HG02678 (cell line): ENCODE measurements at regions not wholly inside any gene's neighbourhood (a gene's known extent, or its start where the extent isn't known, plus 50 kb on each side); places are given as distances from the start of the nearest gene placed in this dataset.
A peak's percentile ranks its signal among the peaks of the same experiment; 100 is the strongest.

Experiments used
- ATAC-seq: cut with Tn5 transposase; IDR thresholded peaks from one replicate; pipeline ENCODE4 v1.9.1; 2021; ENCODE audit warnings: mild to moderate bottlenecking, moderate library complexity; ENCODE audit not compliant: unreplicated experiment

DNA sequence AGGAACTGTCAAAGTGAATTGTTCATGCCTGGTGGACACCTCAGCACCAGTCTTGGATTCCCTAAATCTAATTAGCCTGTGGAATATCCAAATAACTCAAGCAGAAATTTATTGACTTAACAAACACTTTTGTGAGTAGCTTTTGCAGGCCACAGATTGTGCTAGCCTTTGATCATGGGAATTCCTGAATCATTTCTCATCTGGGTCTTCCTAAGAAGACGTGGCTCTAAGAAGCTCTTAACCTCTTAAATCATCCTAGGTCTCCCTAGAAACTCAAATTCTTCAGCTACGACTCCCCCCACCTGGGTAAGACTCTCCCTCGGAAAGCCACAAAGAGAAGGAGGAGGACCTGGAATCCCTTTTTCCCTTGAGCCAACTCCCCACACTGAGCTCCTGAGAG is 53.8 kb upstream of the PSEN2 start:
- ATAC-seq: no peak

DNA sequence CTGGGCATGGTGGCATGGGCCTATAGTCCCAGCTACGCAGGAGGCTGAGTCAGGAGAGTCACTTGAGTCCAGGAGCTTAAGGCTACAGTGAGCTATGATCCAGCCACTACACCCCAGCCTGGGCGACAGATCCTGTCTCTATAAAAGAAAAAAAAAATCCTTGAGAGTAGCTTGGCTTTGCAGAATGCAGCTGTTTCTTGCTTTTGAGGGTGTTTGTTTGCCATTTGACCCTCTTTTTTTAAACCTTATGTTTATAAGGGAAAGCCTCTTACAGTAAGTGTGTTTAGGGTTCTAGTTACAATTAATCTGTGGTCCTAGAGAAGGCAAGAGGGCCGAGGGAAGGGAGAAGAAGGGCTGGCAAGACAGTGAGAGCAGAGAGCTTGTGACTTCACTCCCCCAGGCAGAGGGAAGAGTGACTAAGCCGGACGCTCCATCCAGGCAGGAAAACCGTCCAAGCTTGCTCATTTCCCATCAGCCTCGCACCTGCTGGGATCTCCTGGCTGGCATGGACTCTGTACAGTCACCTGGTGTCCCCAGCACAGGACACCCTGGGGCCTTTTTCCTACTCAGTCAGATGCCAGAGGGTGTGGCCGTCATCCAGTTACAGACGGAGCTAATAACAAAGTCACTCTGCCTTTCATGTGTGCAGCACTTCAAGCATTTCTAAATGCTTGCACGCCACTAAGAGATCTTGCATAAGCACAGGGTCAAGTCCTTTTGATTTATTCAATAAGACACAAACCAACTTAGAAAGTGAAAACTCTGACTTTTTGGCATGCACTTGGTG is 55.5 kb upstream of the PSEN2 start:
- ATAC-seq: no peak

DNA sequence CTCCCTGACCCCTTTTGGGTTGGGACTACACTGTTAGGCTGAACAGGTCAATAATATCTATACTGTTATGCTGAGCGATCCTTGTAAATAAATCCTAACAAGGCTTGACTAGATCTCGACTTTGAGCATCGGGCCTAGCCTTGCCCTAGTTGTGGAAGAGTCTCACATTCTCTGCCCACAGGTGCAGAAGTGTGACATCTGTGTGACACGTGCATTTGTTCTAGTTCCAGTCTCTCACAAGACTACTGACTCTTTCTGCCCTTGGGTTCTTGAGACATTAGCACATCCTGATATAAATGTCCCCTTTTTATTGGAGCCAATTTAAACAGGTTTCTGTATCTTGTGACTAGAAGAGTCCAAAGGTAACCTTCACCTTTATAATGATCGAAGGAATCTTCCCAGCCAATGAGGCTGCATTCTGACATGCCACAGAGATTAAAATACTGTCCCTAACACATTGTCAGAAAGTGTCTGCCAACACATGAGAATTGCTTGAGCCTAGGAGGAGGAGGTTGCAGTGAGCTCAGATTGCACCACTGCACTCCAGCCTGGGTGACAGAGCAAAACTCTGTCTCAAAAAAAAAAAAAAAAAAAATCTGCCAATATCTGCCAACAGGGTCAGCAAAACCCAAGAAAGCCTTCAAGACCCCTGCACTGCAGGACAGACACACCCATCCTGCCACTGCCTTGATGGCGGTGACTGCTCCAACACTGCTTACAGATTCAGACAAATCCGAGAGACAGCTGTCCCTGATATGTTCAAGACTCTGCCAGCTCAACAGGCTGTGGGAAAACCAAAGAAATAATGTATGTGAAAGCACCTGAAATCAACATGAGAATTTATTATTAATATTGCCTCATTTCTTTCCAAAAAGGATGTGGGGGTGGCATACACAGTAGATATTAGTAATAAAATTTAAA is 56.5 kb upstream of the PSEN2 start:
- no peak for ATAC-seq

DNA sequence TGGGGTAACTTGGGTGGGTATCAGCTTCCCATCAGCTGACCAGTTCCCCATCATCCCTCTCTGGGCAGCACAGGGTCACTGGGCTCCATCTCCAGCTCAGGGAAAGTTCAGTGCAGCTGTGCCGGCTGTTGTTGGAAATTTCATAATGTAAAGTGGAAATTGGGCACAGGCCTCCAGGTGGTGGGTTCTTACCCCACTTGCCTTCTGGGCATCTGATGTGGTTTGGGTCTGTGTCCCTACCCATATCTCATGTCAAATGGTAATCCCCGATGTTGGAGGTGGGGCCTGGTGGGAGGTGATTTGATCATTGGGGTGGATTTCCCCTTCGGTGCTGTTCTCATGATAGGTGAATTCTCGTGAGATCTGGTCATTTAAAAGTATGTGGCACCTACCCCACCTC is 59.7 kb upstream of the PSEN2 start:
- ATAC-seq: no peak

DNA sequence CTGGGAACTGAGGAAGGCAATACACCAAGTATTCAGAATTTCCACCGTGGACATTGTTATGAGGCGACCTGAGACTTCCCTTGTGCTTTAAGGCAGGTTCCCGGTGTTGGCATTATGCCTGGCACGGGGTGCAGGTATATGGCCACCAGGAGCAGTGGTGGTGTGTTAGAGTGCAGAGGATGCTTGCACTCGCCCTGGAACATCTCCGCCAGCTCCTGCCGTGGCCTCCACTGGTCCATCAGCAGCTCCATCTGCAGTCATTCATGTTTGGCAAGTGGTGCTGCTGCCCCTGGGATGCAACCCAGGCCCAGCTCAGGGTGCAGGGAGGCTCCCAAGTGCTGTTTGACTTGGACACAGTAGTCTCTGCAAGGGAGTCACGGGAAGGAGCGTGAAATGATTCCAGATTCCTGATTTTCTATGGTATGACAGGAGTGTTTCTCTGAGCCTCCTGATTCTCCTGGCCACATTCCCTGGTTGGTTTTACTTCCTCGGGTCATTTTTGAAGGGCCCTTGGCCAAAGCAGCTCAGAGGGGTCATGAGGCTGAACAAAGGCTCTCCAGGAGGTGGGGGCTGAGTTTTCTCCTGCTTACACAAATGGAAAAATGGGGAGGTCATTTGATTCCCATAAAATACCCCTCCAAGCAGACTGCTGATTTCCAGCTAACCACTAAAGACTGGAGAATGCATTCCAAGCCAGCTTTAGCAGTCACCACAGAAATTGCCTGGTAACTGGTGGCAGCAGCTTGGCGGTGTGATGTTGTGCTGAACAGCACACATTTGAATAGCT is 60.4 kb upstream of the PSEN2 start:
- no peak for ATAC-seq

DNA sequence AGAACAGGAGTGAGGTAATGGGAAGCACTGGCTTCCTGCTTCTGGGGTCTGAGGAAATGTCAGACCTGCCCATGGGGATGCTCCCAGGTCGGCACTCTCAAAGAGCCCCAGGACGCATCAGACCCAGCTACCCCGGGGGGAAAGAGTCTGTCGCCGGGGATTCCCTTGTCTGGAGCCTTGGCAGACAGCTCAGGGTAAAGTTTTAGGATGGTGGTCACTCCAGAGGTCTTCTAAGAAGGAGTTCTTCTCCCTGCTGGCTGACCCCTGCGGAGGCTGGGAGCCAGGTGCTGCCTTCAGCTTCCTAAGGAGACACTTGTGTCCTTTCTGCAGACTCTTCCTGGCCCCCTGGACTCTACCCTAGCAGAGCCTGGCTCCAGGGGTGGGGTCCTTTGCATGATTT is 61.9 kb upstream of the PSEN2 start:
- no peak for ATAC-seq

DNA sequence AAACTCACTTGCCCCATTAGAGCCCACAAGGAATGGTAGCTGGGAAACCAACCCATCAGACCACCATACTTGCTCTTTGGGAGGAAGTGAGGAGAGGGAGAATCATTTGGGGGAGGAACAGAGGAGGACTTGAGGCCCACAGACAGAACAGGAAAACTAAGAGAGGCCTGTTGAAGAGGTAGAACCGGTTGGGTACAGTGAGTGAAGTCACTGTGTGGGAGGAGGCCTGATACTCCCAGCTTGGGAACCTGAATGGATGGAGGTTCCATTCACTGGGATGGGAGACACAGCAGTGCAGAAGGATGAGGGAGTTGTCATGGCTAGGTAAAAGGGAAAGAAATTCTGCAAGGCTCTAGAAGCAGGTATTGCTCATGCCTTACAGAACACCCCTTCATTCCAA is 63.4 kb upstream of the PSEN2 start:
- ATAC-seq: no peak

DNA sequence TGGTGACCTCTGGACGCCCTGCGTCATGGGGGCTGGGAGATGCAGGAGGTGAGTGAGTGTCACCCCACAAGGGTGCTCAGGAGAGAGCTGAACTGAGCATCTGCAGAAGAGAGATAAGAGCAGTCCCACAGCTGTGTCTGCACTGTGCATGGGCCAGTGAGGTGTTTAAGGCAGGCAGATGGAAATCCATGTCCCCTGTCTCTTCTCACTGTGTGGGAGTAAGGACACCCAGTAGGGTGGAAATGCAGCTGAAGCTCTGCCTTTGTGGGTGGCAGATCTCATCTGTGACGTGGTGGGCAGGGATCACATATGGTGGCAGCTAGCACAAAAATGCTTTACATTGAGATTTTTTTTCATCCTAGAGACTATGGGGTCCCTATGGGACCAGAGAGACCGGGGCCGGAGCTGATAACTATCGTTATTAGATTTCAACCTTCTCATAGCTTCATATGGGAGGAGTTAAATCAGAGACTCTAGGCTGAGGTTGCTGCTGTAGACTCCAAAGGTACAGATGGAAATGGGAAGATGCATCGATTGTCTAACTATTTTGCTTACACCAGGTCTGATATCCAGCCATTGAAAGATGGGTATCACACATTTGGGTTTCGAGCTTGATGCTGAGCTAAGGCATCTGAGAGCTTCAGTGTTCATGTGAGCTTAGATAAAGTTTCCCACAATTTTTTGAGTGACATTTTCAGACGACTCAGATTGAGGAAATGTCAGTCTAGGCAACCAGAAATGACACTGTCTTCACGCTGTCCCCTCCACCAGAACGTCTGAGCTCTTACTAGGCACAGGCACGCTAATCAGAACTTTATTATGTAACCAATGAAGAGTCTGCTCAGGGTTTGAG is 65.3 kb upstream of the PSEN2 start:
- ATAC-seq: no peak

DNA sequence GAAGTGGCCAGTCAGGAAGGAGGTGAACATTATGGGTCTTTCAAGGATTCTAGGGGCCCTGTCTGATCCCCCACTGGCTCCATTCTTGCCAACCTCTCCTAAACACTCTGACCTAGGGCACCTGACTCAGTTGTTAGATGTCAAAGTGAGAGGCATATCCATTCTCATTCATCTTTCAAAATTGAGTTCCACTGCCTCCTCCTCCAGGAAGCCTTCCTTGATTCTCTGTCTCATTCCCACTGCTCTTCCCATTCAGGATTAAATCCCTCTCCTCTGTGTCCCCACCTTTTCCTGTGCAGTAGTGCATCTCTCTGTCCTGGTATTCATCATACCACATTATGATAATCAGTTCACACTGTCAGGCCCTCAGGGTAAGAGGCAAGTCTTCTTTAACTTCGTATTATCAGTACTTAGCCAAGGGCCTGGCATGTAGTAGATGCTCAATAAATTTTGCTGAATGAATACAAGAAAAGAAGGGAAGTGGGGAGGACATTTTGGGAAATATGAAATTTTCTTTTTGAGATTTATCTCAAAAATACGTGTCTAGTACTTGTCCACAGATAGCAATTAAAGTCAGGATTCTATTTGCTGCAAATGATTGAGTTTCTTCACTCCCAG is 61.8 kb upstream of the ITPKB start:
- ATAC-seq: no peak

DNA sequence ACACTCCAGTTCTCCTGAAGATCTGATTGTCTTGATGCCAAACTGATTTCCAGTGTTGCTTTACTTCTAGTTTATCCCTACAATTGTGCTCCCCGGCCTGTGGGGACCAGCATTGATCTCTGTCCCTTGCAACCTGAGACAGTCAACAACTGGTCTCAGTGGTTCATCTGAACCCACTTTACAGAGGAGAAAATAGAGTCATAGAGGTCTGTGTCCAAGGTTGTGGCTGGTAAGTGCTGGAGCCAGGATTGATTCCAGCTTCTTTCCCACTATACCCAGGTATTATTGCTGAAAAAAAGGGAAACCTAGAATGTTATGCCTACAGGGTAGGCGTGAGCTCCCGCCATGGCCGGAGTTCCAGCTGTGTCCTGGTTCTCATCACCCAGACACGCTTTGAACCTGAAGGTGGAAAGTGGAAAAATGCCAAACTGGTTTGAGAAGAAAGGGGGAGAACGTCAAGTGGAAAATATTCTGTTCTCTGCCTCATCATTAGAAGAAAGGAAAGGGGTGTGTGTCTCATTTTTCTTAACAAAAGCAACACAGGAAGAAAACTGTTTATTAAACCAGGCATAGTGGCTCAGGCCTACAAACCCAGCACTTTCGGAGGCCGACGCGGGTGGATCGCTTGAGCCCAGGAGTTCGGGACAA is 60.7 kb upstream of the ITPKB start:
- ATAC-seq: no peak

DNA sequence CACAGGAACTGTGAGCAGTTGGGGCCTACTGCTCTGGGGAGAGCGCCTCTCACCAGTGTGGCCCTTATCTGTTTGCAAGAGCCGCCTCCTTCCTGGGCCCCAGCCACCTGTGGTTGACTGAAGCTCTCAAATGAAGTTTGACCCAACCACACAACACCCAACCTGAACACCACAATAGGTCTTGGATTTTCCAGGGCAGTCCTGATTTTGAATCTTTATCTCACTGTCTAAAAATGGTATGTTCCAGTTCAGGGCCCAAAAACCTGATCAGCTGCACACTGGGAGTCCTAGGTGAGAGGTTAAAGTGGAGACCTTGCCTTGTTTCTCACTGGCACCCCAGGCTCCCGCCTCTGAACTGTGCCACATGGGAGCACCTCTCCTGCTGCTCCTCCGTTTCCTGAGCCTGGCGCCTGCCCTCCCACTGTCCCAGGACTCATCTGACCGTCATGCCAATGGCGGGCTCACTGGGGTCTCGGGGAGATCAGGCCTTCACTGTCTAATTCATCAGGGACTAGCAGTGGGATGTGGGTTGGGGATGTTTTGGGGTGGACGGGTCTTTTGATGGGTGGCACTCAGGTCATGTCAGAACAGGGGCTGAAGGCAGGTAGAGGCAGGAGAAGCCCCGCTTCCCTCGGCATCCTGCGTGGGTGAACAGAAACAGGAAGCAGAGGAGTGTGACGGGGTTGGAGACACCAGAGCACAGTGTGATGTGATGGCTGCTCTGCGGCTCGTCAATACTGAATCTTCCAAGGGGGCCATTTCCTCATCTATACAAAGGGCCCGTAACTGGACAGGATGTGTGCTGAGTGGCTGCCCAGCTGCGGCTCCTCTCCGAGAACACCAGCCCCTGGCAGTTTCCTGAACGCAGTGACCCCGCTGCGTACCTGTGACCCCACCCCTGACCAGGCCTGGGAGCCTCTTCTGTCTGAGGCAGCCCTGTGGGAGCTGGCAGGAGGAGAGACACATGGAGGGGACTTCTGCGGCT is 59.6 kb upstream of the ITPKB start:
- peak; percentile 83 for ATAC-seq

DNA sequence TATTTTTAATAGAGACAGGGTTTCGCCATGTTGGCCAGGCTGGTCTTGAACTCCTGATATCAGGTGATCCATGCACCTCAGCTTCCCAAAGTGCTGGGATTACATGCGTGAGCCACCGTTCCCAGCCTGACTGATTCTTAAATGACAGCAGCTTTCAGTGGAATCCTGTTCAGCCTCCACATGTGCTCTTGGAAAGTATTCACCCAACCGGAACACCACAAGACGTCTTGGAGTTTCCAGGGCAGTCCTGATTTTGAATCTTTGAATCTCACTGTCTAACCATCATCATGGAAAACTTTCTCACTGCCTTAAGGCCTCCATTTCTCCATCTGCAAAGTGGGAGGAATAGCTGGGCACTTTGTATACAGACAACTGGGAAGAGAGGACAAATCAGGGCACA is 58.1 kb upstream of the ITPKB start:
- no peak for ATAC-seq

DNA sequence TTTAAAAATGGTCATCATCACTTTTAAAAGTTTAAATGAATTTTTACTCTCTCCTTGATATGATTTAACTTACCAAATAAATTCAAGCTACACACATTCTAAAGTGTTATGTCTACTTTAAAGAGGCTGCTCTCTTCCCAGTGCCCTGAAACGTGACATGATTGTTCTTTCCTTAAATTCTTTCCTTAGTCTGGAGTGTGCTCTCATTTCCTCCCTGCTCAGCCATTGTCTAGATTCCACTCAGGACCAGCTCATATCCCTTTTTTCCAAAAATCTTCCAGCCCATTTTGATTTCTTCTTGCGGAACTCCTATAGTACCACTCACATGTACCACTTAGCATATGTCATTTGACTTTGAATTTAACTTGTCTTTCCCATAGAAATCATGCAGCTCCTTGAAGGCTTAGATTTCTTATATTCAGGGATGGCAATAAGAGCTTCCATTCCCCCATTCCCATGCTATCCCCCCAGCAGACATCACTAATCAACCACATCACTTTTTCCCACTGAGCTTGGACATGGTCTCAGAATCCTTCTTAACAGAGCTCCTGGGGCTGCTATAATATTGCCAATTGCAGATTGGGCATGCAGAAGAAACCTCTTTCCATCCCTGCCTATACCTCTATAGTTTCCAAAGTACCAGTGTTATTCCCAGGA is 54.7 kb upstream of the ITPKB start:
- ATAC-seq: no peak

DNA sequence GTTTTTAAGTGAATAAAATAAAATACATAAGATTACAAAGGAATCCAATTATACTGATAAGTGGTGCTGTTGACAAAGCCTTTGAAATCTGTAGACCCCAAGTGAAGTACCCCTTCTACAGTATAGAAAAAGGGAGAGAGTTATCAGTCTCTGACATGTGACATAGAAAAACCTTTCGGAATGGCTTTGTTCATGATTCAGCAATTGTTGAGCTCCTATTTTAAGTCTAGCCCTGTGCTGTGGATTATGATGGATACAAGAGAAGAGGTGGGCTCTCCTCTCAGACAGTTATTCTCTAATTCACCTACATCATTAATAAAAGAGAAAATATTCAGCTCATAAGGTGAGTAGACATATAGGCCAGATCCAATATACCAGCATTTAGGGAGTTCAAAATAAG is 53.3 kb upstream of the ITPKB start:
- ATAC-seq: no peak

DNA sequence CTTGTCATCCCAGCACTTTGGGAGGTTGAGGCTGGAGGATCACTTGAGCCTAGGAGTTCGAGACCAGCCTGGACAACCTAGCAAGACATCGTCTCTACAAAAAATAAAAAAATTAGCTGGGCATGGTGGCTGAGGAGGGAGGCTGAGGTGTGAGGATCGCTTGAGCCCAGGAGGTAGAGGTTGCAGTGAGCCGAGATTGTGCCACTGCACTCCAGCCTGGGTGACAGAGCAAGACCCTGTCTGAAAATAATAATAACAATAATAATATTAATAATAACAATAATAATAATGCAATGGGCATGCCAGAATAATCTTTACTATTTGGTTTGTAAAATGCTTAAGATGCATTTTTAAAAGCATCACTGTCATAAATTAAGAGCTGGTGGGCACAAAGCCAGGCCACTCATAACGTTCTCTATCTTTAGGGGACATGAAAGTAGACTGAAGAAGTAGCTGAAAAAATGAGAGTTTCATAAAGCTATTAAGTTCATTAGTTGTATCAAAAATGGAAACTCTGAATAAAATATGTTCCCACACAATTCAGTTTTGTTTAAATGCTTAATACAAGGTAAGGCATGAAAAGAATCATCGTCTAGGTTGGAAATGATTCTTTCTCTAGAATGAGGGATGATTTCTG is 51.6 kb upstream of the ITPKB start:
- no peak for ATAC-seq

DNA sequence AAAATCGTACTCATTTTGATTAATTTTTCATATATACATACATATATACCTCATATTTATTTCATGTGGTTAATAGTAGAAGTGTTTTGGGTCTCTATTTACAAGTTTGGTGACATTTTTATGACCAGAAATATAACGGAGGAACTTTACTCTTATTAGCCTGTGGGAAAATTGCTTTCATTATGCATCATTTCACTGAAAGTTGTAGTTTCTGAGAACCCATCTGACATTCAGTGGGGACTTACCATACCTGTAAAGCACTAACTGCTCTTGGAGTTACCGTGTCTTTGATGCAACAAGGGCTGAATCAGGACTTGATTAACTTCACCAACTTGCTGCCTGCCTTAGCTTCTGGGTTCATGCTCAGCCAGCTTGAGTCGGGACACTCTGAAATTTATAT is 49.9 kb upstream of the ITPKB start:
- no peak for ATAC-seq
